Tibial artery (tissue), 4 donors: ENCODE measurements at regions not wholly inside any gene's neighbourhood (a gene's known extent, or its start where the extent isn't known, plus 50 kb on each side); places are given as distances from the start of the nearest gene placed in this dataset.

Source experiments
- DNase-seq, 2 donors: peaks; one replicate each; pipeline ENCODE4 v3.0.0-alpha.2; 2019
- H3K27ac ChIP-seq, 2 donors: fragments of 200-600 bp; sonication (generic) in 1 of 2; 1 replicate in 1 of 2; 2 replicates in 1 of 2; pipeline ENCODE4 v1.5.1; 2018 to 2019; ENCODE audit warnings: mild to moderate bottlenecking in 1 of 2
- H3K27me3 ChIP-seq, 2 donors: fragments of 200-600 bp; sonication (generic) in 1 of 2; one replicate each; pipeline versions ENCODE4 v1.5.1 to v1.6.0; 2016 to 2019
- H3K36me3 ChIP-seq, 3 donors: fragments of 200-600 bp; sonication (generic) in 2 of 3; one replicate each; pipeline ENCODE4 v1.5.1; 2016 to 2019; ENCODE audit warnings: mild to moderate bottlenecking in 2 of 3
- H3K4me1 ChIP-seq, 4 donors: fragments of 200-600 bp; sonication (generic) in 2 of 4; 1 replicate in 3 of 4; 2 replicates in 1 of 4; pipeline ENCODE4 v1.5.1; 2016 to 2019
- H3K4me3 ChIP-seq, 2 donors: fragments of 200-600 bp; sonication (generic) in 1 of 2; 1 replicate in 1 of 2; 2 replicates in 1 of 2; pipeline ENCODE4 v1.5.1; 2018 to 2019; ENCODE audit warnings: mild to moderate bottlenecking in 2 of 2
- H3K9me3 ChIP-seq, 3 donors: fragments of 200-600 bp; sonication (generic) in 1 of 3; one replicate each; pipeline ENCODE4 v1.5.1; 2016 to 2019
- CTCF ChIP-seq, 2 experiments: fragments of 200-600 bp in 1 of 2; fragments of 450-650 bp in 1 of 2; IDR thresholded peaks; one replicate each; pipeline ENCODE4 v1.5.1; 2017 to 2019; ENCODE audit warnings: antibody characterized with exemption in 2 of 2, mild to moderate bottlenecking in 1 of 2, moderate library complexity in 1 of 2
- intact Hi-C: fragments of 100-400 bp; cut with DNase I; formaldehyde crosslinking; loops from one replicate; pipeline ENCODE4 v1.15.0; 2023; ENCODE audit warnings: low total_unique reads

DNA sequence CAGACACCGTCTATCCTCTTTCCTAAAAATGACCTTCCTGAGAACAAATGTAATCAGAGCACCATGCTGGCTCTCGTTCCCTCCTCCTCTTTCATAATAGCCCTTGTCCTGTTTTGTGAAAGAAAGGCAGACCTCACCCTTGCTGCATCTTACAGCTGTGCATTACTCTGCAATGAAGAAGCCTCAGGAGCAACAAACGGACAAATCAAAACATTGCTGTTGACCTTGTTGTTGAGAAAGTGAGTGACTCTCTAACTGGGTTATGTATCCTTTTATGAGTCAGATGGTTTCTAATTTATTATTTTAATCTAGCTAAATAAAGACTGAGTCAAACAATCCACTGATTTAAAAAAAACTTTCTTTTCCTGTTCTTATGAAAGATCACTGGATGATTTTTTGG is 180.9 kb downstream of the RPS29 start:
- no peak for DNase-seq
- intact Hi-C loops = no loop called here
- no peaks in the 10 kb centered on the region for H3K4me1 ChIP-seq
- H3K36me3 ChIP-seq = no peaks in the 10 kb centered on the region
- no peaks in the 10 kb centered on the region for H3K9me3 ChIP-seq
- H3K27ac ChIP-seq = no peak overlapping the region
- no peak overlapping the region for H3K4me3 ChIP-seq
- no peaks in the 10 kb centered on the region for H3K27me3 ChIP-seq
- TF ChIP-seq CTCF (IDR thresholded peaks at IDR 0.05) = no peak

DNA sequence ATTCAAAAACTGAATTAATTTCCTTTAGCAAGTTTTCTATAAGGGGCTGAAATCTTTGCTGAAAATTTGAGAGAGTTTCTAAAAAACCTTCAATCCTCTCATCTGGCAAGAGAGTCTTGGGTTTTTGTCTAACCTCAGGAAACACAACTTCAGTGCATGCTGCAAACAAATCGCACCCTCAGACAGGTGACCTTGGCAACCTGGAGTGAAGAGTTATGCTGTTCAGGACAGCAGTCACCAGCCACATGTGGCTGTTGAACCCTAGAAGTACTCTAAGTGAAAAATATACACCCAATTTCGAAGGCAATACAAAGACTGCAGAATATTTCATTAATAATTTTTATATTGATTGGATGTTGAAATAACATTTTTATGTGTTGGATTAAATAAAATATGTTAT is 184.8 kb downstream of the RPS29 start:
- no peaks in the 10 kb centered on the region for H3K27me3 ChIP-seq
- H3K27ac ChIP-seq = no peak overlapping the region
- no peak overlapping the region for H3K4me3 ChIP-seq
- intact Hi-C loops = no loop called here
- no peak for TF ChIP-seq CTCF (IDR thresholded peaks at IDR 0.05)
- DNase-seq = no peak
- H3K9me3 ChIP-seq = no peaks in the 10 kb centered on the region
- H3K36me3 ChIP-seq = no peaks in the 10 kb centered on the region
- no peaks in the 10 kb centered on the region for H3K4me1 ChIP-seq

GRCh38 chr14:49396801-49397200 is 189.4 kb downstream of the RPS29 start:
- no peak for TF ChIP-seq CTCF (IDR thresholded peaks at IDR 0.05)
- H3K4me1 ChIP-seq = no peaks in the 10 kb centered on the region
- intact Hi-C loops = no loop called here

DNA sequence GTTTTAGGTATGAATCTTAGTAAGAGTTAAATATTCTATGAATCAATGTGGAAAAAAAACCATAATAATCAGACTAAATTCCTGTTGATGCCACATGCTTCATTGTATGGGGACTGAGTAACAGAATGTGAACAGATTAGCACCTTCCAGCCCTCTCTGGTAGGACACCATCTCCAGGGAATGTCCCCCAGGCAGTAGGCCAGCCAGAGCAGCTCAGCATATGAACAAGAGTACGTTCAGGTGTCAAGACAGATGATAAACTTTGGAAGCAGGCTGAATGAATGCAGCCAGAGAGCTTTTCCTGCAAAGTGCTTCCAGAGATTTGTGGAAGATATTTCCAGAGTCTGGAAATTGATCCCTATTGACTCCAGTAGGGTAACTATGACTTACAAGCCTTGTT is 204.4 kb downstream of the RPS29 start:
- no peak for DNase-seq

More at GRCh38 chr14:49396801-49397200, 189.4 kb downstream of the RPS29 start:
- DNase-seq = no peak
- Histone ChIP-seq H3K9me3 (no peaks in the 10 kb centered on the region), H3K27ac (no peak overlapping the region), H3K36me3 (no peaks in the 10 kb centered on the region), H3K4me3 (no peak overlapping the region), H3K27me3 (no peaks in the 10 kb centered on the region)

GRCh38 chr14:49367696-49368095 is 218.5 kb downstream of the RPS29 start:
- Histone ChIP-seq H3K4me1 (no peaks in the 10 kb centered on the region), H3K4me3 (no peak overlapping the region), H3K27me3 (no peaks in the 10 kb centered on the region), H3K9me3 (no peaks in the 10 kb centered on the region), H3K36me3 (no peaks in the 10 kb centered on the region), H3K27ac (no peak overlapping the region)
- no peak for DNase-seq
- intact Hi-C loops = no loop called here
- TF ChIP-seq CTCF (IDR thresholded peaks at IDR 0.05) = no peak

More for the DNA sequence above, 204.4 kb downstream of the RPS29 start:
- intact Hi-C loops = no loop called here
- H3K27ac ChIP-seq = no peak overlapping the region
- no peak overlapping the region for H3K4me3 ChIP-seq
- no peaks in the 10 kb centered on the region for H3K9me3 ChIP-seq
- no peaks in the 10 kb centered on the region for H3K36me3 ChIP-seq
- TF ChIP-seq CTCF (IDR thresholded peaks at IDR 0.05) = no peak
- H3K27me3 ChIP-seq = no peaks in the 10 kb centered on the region
- peaks cover 0 to 9% (median 0%) of the 10 kb centered on the region in 4 donors for H3K4me1 ChIP-seq

- no peak for TF ChIP-seq CTCF (IDR thresholded peaks at IDR 0.05)
- Histone ChIP-seq H3K9me3 (no peaks in the 10 kb centered on the region), H3K36me3 (no peaks in the 10 kb centered on the region), H3K27ac (no peak overlapping the region), H3K4me1 (no peaks in the 10 kb centered on the region), H3K27me3 (no peaks in the 10 kb centered on the region), H3K4me3 (no peak overlapping the region)
- no peak for DNase-seq
- intact Hi-C loops = no loop called here
Observed at GRCh38 chr14:49366416-49366815, 219.8 kb downstream of the RPS29 start.
